ENCODE measurements at regions not wholly inside any gene's neighbourhood (a gene's known extent, or its start where the extent isn't known, plus 50 kb on each side); places are given as distances from the start of the nearest gene placed in this dataset.

- no peak for DNase-seq (ENCODE audit: low read depth)
- TF ChIP-seq, protein P1, sequence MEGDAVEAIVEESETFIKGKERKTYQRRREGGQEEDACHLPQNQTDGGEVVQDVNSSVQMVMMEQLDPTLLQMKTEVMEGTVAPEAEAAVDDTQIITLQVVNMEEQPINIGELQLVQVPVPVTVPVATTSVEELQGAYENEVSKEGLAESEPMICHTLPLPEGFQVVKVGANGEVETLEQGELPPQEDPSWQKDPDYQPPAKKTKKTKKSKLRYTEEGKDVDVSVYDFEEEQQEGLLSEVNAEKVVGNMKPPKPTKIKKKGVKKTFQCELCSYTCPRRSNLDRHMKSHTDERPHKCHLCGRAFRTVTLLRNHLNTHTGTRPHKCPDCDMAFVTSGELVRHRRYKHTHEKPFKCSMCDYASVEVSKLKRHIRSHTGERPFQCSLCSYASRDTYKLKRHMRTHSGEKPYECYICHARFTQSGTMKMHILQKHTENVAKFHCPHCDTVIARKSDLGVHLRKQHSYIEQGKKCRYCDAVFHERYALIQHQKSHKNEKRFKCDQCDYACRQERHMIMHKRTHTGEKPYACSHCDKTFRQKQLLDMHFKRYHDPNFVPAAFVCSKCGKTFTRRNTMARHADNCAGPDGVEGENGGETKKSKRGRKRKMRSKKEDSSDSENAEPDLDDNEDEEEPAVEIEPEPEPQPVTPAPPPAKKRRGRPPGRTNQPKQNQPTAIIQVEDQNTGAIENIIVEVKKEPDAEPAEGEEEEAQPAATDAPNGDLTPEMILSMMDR (IDR thresholded peaks at IDR 0.05; ENCODE audit: insufficient read depth, low read depth, low read length), result no peak
- no peak overlapping the region for H3K4me3 ChIP-seq (ENCODE audit: low read depth, low read length)
Observed at GRCh38 chr18:79610461-79611039, 69.1 kb upstream of the CTDP1 start.

DNA sequence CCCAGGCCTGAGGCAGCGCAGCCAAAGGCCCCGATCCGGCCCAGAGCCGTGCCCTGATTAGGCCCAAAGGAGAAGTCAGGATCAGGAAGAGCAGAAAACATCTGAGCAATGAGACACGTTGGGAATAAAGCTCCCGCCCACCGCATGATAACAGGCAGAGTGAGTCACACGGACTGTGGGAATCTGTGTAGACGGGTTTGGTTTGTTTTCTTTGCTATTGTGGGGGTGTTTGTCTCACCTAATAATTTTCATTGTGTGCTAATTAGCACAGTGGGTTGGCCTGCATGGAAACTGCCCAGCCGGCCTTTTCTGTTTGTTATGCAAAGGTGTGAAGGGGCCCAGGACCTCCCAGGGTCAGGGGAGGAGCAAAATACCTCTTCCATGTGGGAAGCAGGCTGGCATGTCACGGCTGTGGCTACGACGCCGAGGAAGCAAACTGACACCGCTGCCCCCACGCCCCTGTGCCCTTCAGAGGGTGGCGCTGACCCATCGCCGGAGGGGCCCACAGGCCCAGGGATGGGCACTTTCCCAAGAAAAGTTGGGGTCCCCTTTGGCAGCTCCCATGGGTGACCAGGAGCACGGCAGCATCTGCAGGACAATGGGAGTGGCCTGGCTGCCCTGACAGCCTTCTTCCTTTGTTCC, 68.4 kb upstream of the CTDP1 start:
- H3K4me3 ChIP-seq (ENCODE audit: low read depth, low read length), result no peak overlapping the region
- DNase-seq (ENCODE audit: low read depth), result peak; percentile 87
- TF ChIP-seq, protein P1 (IDR thresholded peaks at IDR 0.05; ENCODE audit: insufficient read depth, low read depth, low read length), result no peak

GRCh38 chr18:79612291-79613108, 67.1 kb upstream of the CTDP1 start:
- TF ChIP-seq, protein P1 (IDR thresholded peaks at IDR 0.05; ENCODE audit: insufficient read depth, low read depth, low read length), result no peak
- DNase-seq (ENCODE audit: low read depth), result no peak
- H3K4me3 ChIP-seq (ENCODE audit: low read depth, low read length), result no peak overlapping the region

- no peak for DNase-seq (ENCODE audit: low read depth)
- TF ChIP-seq, protein P1 (IDR thresholded peaks at IDR 0.05; ENCODE audit: insufficient read depth, low read depth, low read length), result no peak
- H3K4me3 ChIP-seq (ENCODE audit: low read depth, low read length), result no peak overlapping the region
Observed at GRCh38 chr18:79613186-79613931, 66.2 kb upstream of the CTDP1 start.

DNA sequence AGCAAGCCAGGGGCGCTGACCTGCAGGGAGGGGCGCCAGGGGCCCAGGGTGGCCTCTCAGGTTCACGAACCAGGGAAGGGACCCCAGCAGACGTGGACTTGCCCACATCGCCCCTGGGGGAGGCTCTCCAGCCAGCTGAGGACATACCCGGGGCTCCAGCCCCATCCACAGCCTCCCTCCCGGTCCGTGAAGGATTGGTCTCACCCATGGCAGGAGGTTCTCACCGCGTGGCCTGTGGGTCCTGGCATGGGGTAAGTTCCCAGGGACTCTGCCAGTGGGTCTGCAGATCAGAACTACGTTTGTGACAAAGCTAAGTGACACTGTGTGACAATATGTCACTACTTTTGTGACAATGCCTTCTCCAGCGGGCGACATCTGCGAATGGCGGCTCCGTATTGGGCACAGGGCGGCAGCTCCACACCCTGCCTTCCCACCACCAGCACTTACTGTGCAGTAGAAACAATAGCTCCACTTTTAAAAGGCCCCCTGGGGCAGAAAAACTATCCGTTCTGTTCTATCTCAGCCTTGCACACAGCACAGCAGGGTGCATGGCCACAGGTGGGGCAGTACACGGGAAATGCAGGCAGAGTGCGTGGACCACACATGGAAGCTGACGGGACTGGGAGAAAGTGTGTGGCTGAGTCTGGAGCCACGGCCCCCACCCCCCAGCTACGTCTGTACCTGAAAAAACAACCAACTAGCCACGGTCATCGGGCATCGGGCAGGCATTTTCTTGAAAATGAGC, 65.2 kb upstream of the CTDP1 start:
- TF ChIP-seq, protein P1 (IDR thresholded peaks at IDR 0.05; ENCODE audit: insufficient read depth, low read depth, low read length), result no peak
- DNase-seq (ENCODE audit: low read depth), result no peak
- no peak overlapping the region for H3K4me3 ChIP-seq (ENCODE audit: low read depth, low read length)

DNA sequence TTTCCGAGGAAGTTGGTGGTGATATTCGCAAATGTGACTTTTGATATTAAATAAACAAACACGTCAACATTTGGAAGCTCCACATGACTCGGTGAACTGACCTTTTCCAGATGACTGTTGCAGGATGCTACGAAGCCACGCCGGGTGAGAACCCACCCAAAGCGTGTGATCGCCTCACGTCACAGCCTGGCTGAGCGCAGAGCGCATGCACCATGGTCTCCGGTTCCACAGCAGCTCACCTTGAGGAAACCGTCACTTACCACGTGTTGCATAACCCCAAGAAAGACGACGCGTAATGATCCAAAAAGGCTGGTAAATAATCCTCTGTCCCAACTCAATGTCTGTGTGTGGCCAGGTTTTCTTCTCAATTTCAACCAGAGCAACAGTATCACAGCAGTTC, 64.5 kb upstream of the CTDP1 start:
- DNase-seq (ENCODE audit: low read depth), result no peak
- TF ChIP-seq, protein P1 (IDR thresholded peaks at IDR 0.05; ENCODE audit: insufficient read depth, low read depth, low read length), result no peak
- no peak overlapping the region for H3K4me3 ChIP-seq (ENCODE audit: low read depth, low read length)

All from fibroblast of villous mesenchyme (primary cell).